ENCODE measurements at regions not wholly inside any gene's neighbourhood (a gene's known extent, or its start where the extent isn't known, plus 50 kb on each side); places are given as distances from the start of the nearest gene placed in this dataset.
"Not testable (repeated sequence)": the region's sequence is repeated elsewhere in the genome, so short reads cannot be mapped to it uniquely, and the experiment has no call there.

GRCh38 chr15:39499042-39499441, 81.8 kb upstream of the THBS1 start:
- no peak for FAIRE-seq

DNA sequence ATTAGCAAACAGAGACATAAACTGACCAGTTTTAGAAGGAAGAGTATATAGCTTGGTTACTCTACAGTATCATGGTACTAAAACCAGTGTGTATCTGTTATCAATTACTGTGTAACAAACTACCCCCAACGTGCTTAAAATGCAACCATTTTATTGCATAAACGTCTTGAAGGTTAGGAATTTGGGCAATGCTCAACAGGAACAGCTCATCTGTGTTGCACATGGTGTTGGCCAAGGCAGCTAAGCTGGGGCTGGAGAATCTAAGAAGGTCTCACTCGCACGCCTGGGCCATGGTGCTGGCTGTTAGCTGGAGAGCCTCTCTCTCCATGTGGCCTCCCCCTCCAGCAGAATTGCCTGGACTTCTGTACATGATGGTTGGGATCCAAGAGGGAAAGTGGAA, 81.2 kb upstream of the THBS1 start:
- FAIRE-seq = no peak

GRCh38 chr15:39501366-39502081, 79.4 kb upstream of the THBS1 start:
- FAIRE-seq = no peak

DNA sequence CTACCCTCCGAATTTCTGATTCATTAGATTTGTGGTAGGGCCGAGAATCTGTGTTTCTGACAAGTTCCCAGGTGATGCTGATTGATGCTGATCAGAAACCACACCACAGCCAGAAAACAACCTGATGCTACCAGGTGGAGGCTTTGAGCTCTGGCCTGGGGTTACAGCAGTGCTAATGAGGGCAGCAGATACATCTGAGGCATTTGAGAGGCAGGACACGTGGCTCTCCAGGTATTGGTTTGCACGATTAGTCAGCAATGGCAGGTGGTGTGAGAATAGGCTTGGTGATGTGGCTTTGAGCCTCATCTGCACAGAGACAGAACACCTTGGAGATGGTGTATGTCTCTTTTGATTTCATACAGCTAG, 78.8 kb upstream of the THBS1 start:
- no peak for FAIRE-seq

GRCh38 chr15:39502611-39503195, 78.2 kb upstream of the THBS1 start:
- no peak for FAIRE-seq

- FAIRE-seq = no peak
Measured at GRCh38 chr15:39503526-39503925, 77.4 kb upstream of the THBS1 start.

DNA sequence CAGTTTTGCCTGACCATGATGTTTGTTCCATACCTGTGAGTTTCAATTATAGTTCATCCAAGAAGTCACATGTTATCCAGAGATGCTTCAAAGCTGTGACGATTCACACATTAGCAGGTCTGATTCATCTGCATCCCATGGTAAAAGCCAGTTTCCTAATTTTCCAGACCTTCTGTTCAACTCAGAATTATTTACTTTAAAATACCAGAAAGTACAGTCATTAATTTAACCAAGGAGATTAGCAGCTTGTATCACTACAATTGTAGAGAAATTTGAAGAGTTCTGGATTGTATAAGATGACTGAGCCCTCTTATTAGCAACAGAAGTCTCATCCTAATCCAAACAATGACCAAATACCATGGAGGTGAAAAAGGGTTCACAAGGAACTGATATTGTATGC, 76.1 kb upstream of the THBS1 start:
- no peak for FAIRE-seq

DNA sequence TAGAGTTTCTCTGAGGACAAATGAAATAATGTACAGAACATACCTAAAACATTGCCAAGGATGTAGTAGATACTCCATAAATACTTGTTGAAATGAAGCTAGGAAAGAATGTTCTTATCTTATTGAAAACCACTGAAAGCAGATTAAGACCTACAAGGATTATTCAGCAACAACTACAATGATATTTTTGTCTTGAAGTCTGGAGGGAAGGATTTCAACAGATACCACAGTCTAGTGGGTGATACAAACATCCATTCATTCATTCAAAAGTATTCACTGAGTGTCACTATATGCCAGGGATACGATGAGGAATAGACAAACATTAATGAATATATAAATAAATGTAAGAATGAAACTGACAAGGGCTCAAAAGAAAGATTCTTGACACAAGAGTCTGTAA, 74.7 kb upstream of the THBS1 start:
- no peak for FAIRE-seq

- FAIRE-seq = no peak
Measured at GRCh38 chr15:39508536-39508935, 72.3 kb upstream of the THBS1 start.

GRCh38 chr15:39510001-39510701, 70.7 kb upstream of the THBS1 start:
- FAIRE-seq = no peak

DNA sequence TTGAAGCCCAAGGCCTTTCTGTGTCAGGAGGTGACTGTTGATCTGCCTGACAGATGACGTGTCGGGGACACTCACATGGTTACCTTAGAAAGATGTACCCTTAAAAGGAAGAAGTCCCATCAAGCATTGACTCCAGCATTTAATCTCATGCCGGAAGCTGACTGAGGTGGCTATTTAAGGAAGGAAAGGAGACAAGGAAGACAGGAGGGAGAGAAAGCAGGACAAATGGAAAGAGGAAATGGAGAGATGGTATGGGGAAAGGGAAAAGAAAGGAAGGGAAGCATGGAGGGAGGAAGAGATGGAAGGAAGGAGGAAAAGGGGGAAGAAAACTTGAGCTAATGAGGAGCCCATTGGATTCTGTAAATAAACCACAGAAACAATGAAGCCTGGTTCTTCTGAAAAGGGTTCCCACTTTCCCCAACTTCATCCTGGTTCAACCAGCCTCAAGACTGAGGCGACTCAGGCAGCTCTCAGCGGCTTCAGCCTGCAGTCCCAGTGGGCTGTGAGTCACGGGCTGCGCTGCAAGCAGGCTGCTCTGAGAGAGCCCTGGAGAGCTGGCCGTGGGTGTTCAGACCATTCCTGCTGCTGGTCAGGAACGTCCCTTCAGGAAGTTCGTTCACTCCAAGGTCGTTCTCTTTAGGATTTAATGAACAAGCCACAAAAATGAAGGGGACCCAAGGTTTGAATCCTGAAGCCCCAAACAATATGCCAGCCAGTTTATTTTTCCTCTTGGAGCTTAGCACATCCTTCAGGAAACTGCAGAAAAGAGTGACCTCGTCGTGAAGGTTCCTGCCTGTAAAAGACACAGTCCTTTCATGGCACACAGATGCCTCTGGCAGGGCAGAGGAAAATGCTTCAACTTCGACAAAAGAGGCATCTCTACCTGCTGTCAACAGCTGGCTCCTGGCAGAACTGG, 69.6 kb upstream of the THBS1 start:
- no peak for FAIRE-seq

- no peak for FAIRE-seq
Measured at GRCh38 chr15:39511916-39512260, 69.0 kb upstream of the THBS1 start.

GRCh38 chr15:39512643-39513042, 68.2 kb upstream of the THBS1 start:
- FAIRE-seq = no peak

GRCh38 chr15:39513936-39514335, 66.9 kb upstream of the THBS1 start:
- FAIRE-seq = no peak

- no peak for FAIRE-seq
Measured at GRCh38 chr15:39514933-39515332, 65.9 kb upstream of the THBS1 start.

- FAIRE-seq = no peak
Measured at GRCh38 chr15:39515765-39516164, 65.1 kb upstream of the THBS1 start.

- no peak for FAIRE-seq
Measured at GRCh38 chr15:39517122-39517855, 63.6 kb upstream of the THBS1 start.

DNA sequence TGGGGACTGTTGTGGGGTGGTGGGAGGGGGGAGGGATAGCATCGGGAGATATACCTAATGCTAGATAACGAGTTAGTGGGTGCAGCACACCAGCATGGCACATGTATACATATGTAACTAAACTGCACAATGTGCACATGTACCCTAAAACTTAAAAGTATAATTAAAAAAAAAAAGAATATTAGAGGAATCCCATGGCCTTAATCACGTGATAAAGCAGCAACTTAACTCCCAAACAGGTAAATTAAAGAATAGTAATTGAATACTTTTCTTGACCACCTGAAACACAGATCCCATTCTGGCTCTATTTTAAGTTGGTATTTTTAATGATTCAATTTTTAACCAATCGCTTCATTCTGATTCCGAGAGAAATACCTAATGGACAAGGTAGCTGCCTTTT, 56.9 kb upstream of the THBS1 start:
- not testable (repeated sequence) for FAIRE-seq

DNA sequence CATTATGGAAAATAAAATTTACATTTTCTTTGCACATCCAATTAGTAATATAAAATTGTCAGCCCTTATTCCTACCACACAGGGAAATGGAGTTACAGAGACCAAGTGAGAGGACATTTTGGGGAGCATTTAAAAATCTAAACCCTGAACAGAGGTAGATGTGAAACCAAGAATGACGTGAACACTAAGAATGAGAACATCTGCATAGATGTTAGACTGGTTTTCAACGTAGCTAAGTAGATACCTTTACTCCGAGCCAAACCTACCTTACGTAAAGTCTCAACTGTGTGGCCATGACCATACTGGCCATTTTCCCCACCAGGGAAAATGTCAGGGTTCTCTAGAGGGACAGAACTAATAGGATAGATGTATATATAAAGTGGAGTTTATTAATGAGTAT, 51.4 kb upstream of the THBS1 start:
- FAIRE-seq = no peak

DNA sequence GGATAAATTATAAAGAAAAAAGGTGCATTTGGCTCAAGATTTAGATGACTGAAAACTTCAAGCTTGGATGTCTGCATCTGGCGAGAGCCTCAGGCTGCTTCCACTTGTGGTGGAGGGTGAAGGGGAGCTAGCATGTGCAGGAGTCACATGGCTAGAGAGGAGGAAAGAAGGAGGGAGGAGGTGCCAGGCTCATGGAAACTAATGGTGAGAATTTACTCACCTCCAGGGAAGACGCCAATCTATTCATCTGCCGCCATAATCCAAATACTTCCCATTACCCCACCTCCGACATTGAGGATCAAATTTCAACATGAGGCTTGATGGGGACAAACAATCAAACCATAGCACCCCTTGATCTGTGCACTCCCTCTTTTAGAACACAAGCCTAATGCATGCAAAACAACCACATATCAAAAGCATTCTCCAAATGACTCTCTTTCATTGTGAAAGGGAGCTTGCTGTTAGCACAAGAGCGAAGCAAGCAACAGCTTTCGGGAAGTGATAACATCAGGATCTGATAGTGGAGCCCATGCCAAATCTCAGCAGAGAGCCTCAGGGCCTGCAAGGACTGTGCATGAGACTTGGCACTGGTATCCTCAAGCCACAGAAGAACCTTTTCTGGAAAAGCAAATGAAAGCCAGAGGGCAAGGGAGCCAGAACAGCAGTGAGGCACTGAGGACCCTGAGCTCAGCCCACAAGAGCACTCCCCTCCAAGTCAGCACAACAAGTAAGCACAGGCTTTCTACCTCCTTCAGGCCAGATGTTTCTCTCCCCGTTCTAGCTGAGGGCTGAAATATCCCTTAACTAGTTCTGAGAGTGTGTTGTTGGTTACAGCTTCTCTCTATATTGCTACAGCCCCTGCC, 50.2 kb upstream of the THBS1 start:
- FAIRE-seq = no peak
